Choroid plexus epithelial cell (primary cell): ENCODE measurements at regions not wholly inside any gene's neighbourhood (a gene's known extent, or its start where the extent isn't known, plus 50 kb on each side); places are given as distances from the start of the nearest gene placed in this dataset.

Source experiments
- DNase-seq: peaks from one replicate; pipeline ENCODE4 v3.0.0-alpha.2; 2010; ENCODE audit warnings: low read depth
- H3K4me3 ChIP-seq: 2 replicates; pipeline ENCODE4 v1.5.1; 2011; ENCODE audit warnings: low read depth, mild to moderate bottlenecking, control low read depth, low read length, moderate library complexity
- CTCF ChIP-seq: conservative IDR thresholded peaks from 2 replicates; pipeline ENCODE4 v1.5.1; 2011; ENCODE audit warnings: low read depth, mild to moderate bottlenecking, control low read depth, inconsistent platforms, low read length, moderate library complexity

DNA sequence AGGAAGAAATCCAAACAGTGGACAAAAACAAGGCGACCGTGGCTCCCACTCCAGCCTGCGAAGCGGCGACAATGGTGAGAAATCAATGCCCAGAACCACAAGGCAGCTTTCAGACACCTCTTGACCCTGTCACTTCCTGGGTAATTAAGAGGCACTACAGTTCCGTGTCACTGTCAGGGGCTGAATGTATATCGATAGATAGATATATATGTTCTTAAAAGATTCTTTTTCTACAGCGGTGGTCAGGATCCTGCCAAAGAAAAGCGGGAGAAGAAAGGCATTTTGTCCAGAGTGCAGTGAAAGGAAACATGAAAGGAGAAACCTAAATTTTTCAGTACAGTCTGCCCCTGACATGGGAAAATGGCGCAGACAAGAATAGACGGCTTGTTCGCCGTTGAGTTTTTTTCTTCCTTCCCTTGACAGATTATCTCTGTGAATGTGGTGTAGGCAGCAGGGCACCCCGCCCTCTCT lies 56.2 kb upstream of the HES1 start:
- no peak overlapping the region for H3K4me3 ChIP-seq
- TF ChIP-seq CTCF: no peak
- DNase-seq: no peak

DNA sequence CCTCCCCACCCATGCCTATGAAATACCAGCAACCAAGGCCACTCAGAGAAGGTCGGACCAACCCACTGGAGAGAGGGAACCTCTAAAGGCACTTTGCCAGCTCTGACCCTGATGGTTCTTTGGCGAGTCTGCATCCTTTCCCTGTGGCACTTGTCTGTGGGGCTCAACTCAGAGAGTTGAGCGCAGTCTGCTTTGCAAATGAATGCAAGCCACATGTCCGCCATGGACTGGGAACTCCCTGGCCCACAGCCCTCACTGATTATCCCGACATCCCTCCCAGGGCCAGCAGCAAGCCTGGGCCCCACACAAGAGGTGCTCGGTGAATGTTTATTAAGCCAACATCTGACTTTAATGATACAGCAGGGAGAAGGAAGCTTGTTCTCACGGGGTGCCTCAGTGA lies 55.5 kb upstream of the HES1 start:
- H3K4me3 ChIP-seq: no peak overlapping the region
- no peak for TF ChIP-seq CTCF
- DNase-seq: no peak

DNA sequence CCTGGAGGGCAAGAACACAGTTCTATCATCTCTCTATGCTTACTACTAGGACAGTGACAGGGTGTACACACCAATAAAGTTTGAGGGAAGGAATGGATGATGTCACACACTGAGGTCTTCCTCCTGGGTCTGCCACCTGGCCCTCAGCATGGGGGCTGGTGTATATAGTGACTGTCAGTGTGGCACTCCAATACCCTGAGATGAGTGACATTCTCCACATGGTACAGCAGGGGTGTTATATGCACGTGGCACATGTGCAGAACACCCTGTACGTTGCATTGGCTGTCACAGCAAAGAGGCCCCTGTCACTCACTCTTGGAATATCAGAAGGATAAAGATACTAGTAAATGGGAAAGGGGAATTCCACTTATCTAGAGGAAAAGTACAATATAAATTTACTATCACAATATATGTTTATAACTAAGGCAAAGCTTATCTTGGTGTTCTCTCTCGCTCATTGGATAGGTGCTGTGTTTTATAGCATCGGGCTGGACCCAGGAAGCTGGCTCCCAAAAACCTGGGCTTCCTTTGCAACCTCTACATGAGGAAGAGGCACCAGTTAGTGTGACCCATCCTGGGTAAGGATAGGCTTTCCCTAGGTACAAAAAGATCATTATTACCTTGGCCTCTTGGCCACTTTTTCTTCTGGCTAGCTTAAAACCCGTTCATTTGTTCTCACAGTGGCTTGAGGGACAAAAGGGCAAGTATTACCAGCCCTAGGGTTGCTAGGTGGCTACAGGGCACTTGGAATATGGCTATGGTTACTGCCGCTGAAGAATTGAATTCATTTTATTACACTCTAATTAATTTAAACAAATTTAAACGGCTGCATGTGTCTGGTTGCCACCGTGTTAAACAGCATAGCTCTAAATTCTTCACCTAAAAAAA lies 54.8 kb upstream of the HES1 start:
- TF ChIP-seq CTCF: no peak
- no peak for DNase-seq
- H3K4me3 ChIP-seq: no peak overlapping the region

- no peak for TF ChIP-seq CTCF
- no peak overlapping the region for H3K4me3 ChIP-seq
- no peak for DNase-seq
Measured at GRCh38 chr3:194081826-194082225, 54.1 kb upstream of the HES1 start.

GRCh38 chr3:194082743-194083636 lies 53.0 kb upstream of the HES1 start:
- DNase-seq: peak; percentile 48
- no peak overlapping the region for H3K4me3 ChIP-seq
- TF ChIP-seq CTCF: no peak

GRCh38 chr3:194083637-194084224 lies 52.2 kb upstream of the HES1 start:
- H3K4me3 ChIP-seq: no peak overlapping the region
- no peak for TF ChIP-seq CTCF
- peak; percentile 38 for DNase-seq
